Progenitor cell of endocrine pancreas (in vitro differentiated cells): ENCODE measurements at regions not wholly inside any gene's neighbourhood (a gene's known extent, or its start where the extent isn't known, plus 50 kb on each side); places are given as distances from the start of the nearest gene placed in this dataset.

ENCODE experiments used
- DNase-seq: peaks from one replicate; pipeline ENCODE4 v3.0.0; 2021; ENCODE audit warnings: low spot score; ENCODE audit not compliant: unreplicated experiment
- H3K27ac Mint-ChIP-seq: 2 replicates; pipeline ENCODE4 v1.8.0; 2021; ENCODE audit warnings: mild to moderate bottlenecking, moderate library complexity, mixed read lengths
- H3K27me3 Mint-ChIP-seq: 2 replicates; pipeline ENCODE4 v1.8.0; 2021; ENCODE audit warnings: mixed read lengths
- H3K36me3 Mint-ChIP-seq: 2 replicates; pipeline ENCODE4 v1.8.0; 2022; ENCODE audit warnings: mixed read lengths; ENCODE audit not compliant: insufficient read depth
- H3K4me1 Mint-ChIP-seq: 2 replicates; pipeline ENCODE4 v1.8.0; 2021; ENCODE audit warnings: low read depth, mixed read lengths
- H3K4me3 Mint-ChIP-seq: 2 replicates; pipeline ENCODE4 v1.8.0; 2021; ENCODE audit warnings: low read depth, mild to moderate bottlenecking, moderate library complexity, mixed read lengths
- H3K9me3 Mint-ChIP-seq: 2 replicates; pipeline ENCODE4 v1.8.0; 2021; ENCODE audit warnings: low read depth, mixed read lengths
- TF ChIP-seq, protein P1 (sequence below): fragments of 200-600 bp; sonication (generic); IDR thresholded peaks from one replicate; pipeline ENCODE4 v1.5.0; 2021; ENCODE audit warnings: antibody characterized with exemption, mild to moderate bottlenecking; ENCODE audit not compliant: unreplicated experiment

DNA sequence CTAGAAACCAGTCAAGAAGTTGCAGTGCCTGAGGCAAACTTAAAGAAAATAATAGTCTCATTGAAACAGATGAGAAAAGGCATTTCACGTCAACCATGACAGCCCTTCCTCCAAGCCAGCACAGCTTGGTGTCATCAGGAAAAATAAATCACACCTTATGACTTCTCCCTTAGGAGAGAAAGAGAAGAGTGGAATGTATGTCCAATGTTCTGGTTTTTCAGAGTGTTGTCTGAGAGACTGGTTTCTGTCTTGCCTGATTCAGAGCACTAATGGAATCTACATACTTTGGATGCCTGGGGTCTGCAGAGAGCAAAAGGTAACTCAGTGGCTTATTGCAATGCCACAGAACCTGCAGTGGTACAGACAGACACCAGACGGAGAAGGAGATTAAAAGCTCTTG lies 105.5 kb upstream of the PDE4D start:
- H3K4me3 Mint-ChIP-seq = no peak overlapping the region
- H3K4me1 Mint-ChIP-seq = peaks cover 4% of the 10 kb centered on the region
- DNase-seq = no peak
- H3K27ac Mint-ChIP-seq = no peak overlapping the region
- H3K36me3 Mint-ChIP-seq = no peaks in the 10 kb centered on the region
- TF ChIP-seq, protein P1, sequence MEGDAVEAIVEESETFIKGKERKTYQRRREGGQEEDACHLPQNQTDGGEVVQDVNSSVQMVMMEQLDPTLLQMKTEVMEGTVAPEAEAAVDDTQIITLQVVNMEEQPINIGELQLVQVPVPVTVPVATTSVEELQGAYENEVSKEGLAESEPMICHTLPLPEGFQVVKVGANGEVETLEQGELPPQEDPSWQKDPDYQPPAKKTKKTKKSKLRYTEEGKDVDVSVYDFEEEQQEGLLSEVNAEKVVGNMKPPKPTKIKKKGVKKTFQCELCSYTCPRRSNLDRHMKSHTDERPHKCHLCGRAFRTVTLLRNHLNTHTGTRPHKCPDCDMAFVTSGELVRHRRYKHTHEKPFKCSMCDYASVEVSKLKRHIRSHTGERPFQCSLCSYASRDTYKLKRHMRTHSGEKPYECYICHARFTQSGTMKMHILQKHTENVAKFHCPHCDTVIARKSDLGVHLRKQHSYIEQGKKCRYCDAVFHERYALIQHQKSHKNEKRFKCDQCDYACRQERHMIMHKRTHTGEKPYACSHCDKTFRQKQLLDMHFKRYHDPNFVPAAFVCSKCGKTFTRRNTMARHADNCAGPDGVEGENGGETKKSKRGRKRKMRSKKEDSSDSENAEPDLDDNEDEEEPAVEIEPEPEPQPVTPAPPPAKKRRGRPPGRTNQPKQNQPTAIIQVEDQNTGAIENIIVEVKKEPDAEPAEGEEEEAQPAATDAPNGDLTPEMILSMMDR = no peak
- H3K9me3 Mint-ChIP-seq = peaks cover 4% of the 10 kb centered on the region
- H3K27me3 Mint-ChIP-seq = no peaks in the 10 kb centered on the region

GRCh38 chr5:59992206-59992605 lies 98.7 kb upstream of the PDE4D start:
- no peaks in the 10 kb centered on the region for H3K36me3 Mint-ChIP-seq
- no peak for DNase-seq
- H3K9me3 Mint-ChIP-seq = no peaks in the 10 kb centered on the region
- no peak overlapping the region for H3K27ac Mint-ChIP-seq
- H3K27me3 Mint-ChIP-seq = no peaks in the 10 kb centered on the region
- H3K4me1 Mint-ChIP-seq = peaks cover 3% of the 10 kb centered on the region
- TF ChIP-seq, protein P1 = no peak
- H3K4me3 Mint-ChIP-seq = no peak overlapping the region

- DNase-seq = no peak
- H3K27ac Mint-ChIP-seq = no peak overlapping the region
- peaks cover 2% of the 10 kb centered on the region for H3K9me3 Mint-ChIP-seq
- H3K4me3 Mint-ChIP-seq = no peak overlapping the region
- no peaks in the 10 kb centered on the region for H3K4me1 Mint-ChIP-seq
- H3K36me3 Mint-ChIP-seq = no peaks in the 10 kb centered on the region
- H3K27me3 Mint-ChIP-seq = no peaks in the 10 kb centered on the region
- TF ChIP-seq, protein P1 = no peak
Measured at GRCh38 chr5:59988396-59988795, 94.9 kb upstream of the PDE4D start.

GRCh38 chr5:59976342-59976741 lies 82.8 kb upstream of the PDE4D start:
- Mint-ChIP-seq H3K36me3 (no peaks in the 10 kb centered on the region), H3K27ac (no peak overlapping the region), H3K9me3 (no peaks in the 10 kb centered on the region), H3K4me1 (no peaks in the 10 kb centered on the region), H3K27me3 (no peaks in the 10 kb centered on the region), H3K4me3 (no peak overlapping the region)
- DNase-seq = no peak
- TF ChIP-seq, protein P1 = no peak

DNA sequence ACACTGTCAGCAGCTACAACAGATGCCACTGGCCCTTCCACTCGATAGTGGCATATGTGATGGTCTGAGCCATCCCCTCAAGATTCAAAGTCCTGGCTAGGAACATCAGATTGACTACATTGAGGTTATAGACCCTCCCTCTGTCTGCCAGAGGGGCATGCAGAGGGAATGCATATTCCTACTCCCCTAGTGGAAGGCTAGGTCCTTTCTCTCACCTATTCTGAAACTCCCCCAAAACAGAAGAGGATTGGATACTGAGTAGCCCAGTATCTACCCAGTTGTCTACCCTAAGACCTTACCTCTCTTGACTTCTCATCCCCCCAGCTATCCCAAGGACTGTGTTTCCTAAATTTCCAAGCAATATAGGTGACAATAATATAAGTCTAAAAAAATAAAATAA lies 78.5 kb upstream of the PDE4D start:
- Mint-ChIP-seq H3K27me3 (no peaks in the 10 kb centered on the region), H3K27ac (no peak overlapping the region), H3K9me3 (no peaks in the 10 kb centered on the region), H3K4me1 (no peaks in the 10 kb centered on the region), H3K36me3 (no peaks in the 10 kb centered on the region), H3K4me3 (no peak overlapping the region)
- TF ChIP-seq, protein P1 = no peak
- no peak for DNase-seq

- no peaks in the 10 kb centered on the region for H3K36me3 Mint-ChIP-seq
- TF ChIP-seq, protein P1 = no peak
- no peak for DNase-seq
- peaks cover 5% of the 10 kb centered on the region for H3K9me3 Mint-ChIP-seq
- no peaks in the 10 kb centered on the region for H3K27me3 Mint-ChIP-seq
- H3K4me3 Mint-ChIP-seq = no peak overlapping the region
- H3K4me1 Mint-ChIP-seq = no peaks in the 10 kb centered on the region
- no peak overlapping the region for H3K27ac Mint-ChIP-seq
Measured at GRCh38 chr5:59959330-59959729, 65.8 kb upstream of the PDE4D start.
